ENCODE measurements at regions not wholly inside any gene's neighbourhood (a gene's known extent, or its start where the extent isn't known, plus 50 kb on each side); places are given as distances from the start of the nearest gene placed in this dataset.
"Not testable (repeated sequence)": the region's sequence is repeated elsewhere in the genome, so short reads cannot be mapped to it uniquely, and the experiment has no call there.

DNA sequence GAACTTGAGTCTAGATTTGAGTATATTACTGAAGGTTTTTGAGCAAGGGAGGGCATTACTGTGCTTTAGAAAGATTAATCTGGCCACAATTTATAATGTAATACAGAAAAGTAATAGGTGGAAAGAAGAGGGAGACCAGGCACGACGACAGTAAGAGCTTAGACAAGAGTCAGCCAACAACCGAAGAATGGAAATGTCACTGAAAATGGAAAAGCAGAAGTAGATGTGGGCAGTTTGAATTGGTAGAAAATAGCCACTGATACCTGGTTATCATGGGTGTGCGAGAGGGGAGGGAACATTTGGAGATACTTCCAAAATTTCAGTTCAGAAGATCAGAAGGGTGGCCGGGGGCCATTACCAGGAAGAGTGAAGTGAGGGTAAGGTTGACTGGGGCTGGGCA, 339.1 kb downstream of the UTRN start:
- no peaks in the 10 kb centered on the region for H3K9me3 Mint-ChIP-seq
- peaks cover 33 to 36% (median 34%) of the 10 kb centered on the region in 4 donors for H3K4me1 Mint-ChIP-seq
- H3K4me3 Mint-ChIP-seq, result no peak overlapping the region
- Histone ChIP-seq H3K4me3 (ENCODE audit: low read depth, low read length) (no peak overlapping the region), H3K27me3 (ENCODE audit: control insufficient read depth, insufficient read depth, low read length) (no peaks in the 10 kb centered on the region), H3K36me3 (ENCODE audit: control insufficient read depth, insufficient read depth, low read length) (no peaks in the 10 kb centered on the region), H3K4me1 (ENCODE audit: control insufficient read depth, insufficient read depth, low read length, poor library complexity, severe bottlenecking) (no peaks in the 10 kb centered on the region), H3K9me3 (ENCODE audit: control insufficient read depth in 2 of 2, low read length in 2 of 2) (no peaks in the 10 kb centered on the region), H3K27ac (ENCODE audit: insufficient read depth, low read length, poor library complexity, severe bottlenecking) (no peak overlapping the region)
- H3K27ac Mint-ChIP-seq, result peak overlapping the region in 1 of 3 donors; percentile 82
- DNase-seq, result no peak
- ATAC-seq (ENCODE audit: low read depth in 2 of 2), result no peak
- no peaks in the 10 kb centered on the region for H3K27me3 Mint-ChIP-seq
- peaks cover 14% of the 10 kb centered on the region for H3K36me3 Mint-ChIP-seq

DNA sequence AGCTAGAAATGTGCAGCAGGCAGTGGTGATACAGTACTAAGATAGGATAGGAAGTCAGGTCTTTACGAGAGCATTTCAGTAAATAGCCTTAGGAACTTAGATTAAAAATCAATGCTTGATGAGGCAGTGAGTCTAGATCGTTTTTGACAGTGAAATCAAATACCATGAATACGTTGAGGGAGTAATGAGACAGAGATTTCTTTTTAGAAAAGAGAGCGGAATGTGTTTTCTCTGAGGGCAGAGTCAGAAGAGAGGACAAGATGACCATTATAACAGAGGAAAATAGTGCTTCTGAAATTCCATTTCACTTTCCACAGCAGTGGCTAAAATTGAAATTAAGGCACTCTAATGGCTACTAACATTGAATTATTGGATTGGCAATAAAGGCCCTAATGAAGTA, 339.6 kb downstream of the UTRN start:
- ATAC-seq (ENCODE audit: low read depth in 2 of 2) (no peak), DNase-seq (no peak)
- H3K4me1 Mint-ChIP-seq, result peaks cover 33 to 38% (median 35%) of the 10 kb centered on the region in 4 donors
- no peak overlapping the region for H3K27ac ChIP-seq (ENCODE audit: insufficient read depth, low read length, poor library complexity, severe bottlenecking)
- H3K4me3 ChIP-seq (ENCODE audit: low read depth, low read length), result no peak overlapping the region
- H3K4me3 Mint-ChIP-seq, result no peak overlapping the region
- no peaks in the 10 kb centered on the region for H3K4me1 ChIP-seq (ENCODE audit: control insufficient read depth, insufficient read depth, low read length, poor library complexity, severe bottlenecking)
- no peaks in the 10 kb centered on the region for H3K9me3 Mint-ChIP-seq
- H3K27ac Mint-ChIP-seq, result peak overlapping the region in 1 of 3 donors; percentile 82
- peaks cover 16% of the 10 kb centered on the region for H3K36me3 Mint-ChIP-seq
- H3K27me3 Mint-ChIP-seq, result no peaks in the 10 kb centered on the region
- no peaks in the 10 kb centered on the region for H3K9me3 ChIP-seq (ENCODE audit: control insufficient read depth in 2 of 2, low read length in 2 of 2)
- H3K27me3 ChIP-seq (ENCODE audit: control insufficient read depth, insufficient read depth, low read length), result no peaks in the 10 kb centered on the region
- H3K36me3 ChIP-seq (ENCODE audit: control insufficient read depth, insufficient read depth, low read length), result no peaks in the 10 kb centered on the region

DNA sequence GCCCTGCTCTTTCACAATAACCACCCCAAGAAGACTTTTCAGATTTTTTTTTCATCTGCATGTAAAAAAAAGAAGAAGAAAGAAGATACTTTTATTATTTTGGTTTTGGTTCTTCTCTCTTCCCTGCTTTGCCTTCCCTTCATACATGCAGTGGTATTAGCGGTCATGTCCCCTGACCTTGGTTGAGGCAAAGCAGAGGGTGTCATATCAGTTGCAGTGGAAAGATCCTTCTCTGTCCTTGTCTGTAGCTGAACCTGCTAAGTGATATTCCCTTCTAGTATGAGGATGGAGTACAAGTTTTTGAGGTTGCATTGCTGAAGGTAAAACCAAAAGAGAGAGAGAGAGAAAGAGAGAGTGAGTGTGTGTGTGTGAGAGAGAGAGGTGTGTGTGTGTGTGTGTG, 345.7 kb downstream of the UTRN start:
- no peaks in the 10 kb centered on the region for H3K27me3 Mint-ChIP-seq
- H3K9me3 Mint-ChIP-seq, result no peaks in the 10 kb centered on the region

DNA sequence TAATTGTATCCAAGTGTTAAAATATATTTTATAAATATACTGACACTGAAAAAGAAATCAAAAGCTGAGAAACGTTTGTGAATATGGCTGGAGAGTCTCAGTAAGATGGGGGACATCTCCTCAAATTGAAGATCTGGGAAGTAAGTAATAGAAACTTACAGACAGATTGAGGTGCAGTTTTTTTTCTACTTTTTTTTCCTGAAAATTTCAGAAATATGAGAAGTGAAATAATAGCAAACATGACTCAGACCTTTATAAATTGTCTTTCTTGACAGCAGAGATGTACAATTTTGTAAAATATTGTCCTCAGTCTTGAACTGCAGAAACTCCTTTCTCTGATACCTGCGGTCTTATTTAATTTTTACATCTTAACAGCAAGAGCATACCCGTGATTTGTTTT, 347.1 kb downstream of the UTRN start:
- Mint-ChIP-seq H3K27ac (no peak overlapping the region), H3K4me3 (no peak overlapping the region)
- no peak for ATAC-seq (ENCODE audit: low read depth in 2 of 2)

More for the DNA sequence above, 345.7 kb downstream of the UTRN start:
- Histone ChIP-seq H3K27me3 (ENCODE audit: control insufficient read depth, insufficient read depth, low read length) (no peaks in the 10 kb centered on the region), H3K4me1 (ENCODE audit: control insufficient read depth, insufficient read depth, low read length, poor library complexity, severe bottlenecking) (no peaks in the 10 kb centered on the region), H3K36me3 (ENCODE audit: control insufficient read depth, insufficient read depth, low read length) (no peaks in the 10 kb centered on the region), H3K4me3 (ENCODE audit: low read depth, low read length) (no peak overlapping the region), H3K9me3 (ENCODE audit: control insufficient read depth in 2 of 2, low read length in 2 of 2) (no peaks in the 10 kb centered on the region), H3K27ac (ENCODE audit: insufficient read depth, low read length, poor library complexity, severe bottlenecking) (no peak overlapping the region)
- Mint-ChIP-seq H3K36me3 (peaks cover 17% of the 10 kb centered on the region), H3K4me3 (no peak overlapping the region), H3K4me1 (peaks cover 0 to 29% (median 17%) of the 10 kb centered on the region in 4 donors), H3K27ac (no peak overlapping the region)
- DNase-seq, result no peak
- no peak for ATAC-seq (ENCODE audit: low read depth in 2 of 2)

DNA sequence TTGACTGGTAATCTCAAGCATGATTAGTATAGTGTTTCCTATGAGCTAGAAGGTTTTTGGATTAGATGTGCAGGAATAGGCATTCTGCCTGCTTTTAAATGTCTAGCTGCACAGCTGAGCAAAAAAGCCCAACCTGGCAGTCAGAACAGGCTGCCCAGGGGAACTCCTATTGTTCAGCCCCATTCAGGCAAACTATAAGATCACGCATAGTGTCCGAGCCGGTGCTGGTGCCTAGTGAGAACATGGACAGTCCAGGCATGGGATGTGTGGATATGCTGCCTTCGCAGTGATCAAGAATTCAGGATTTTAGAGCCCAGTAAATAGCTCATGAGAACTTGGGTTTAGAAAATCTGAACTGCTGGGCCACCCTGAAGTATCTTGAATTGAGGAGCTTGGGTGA, 348.8 kb downstream of the UTRN start:
- Histone ChIP-seq H3K36me3 (ENCODE audit: control insufficient read depth, insufficient read depth, low read length) (no peaks in the 10 kb centered on the region), H3K9me3 (ENCODE audit: control insufficient read depth in 2 of 2, low read length in 2 of 2) (no peaks in the 10 kb centered on the region), H3K27me3 (ENCODE audit: control insufficient read depth, insufficient read depth, low read length) (no peaks in the 10 kb centered on the region), H3K4me3 (ENCODE audit: low read depth, low read length) (no peak overlapping the region), H3K27ac (ENCODE audit: insufficient read depth, low read length, poor library complexity, severe bottlenecking) (no peak overlapping the region), H3K4me1 (ENCODE audit: control insufficient read depth, insufficient read depth, low read length, poor library complexity, severe bottlenecking) (no peaks in the 10 kb centered on the region)
- Mint-ChIP-seq H3K4me3 (no peak overlapping the region), H3K27me3 (no peaks in the 10 kb centered on the region), H3K9me3 (no peaks in the 10 kb centered on the region), H3K4me1 (peaks cover 0 to 26% (median 12%) of the 10 kb centered on the region in 4 donors), H3K36me3 (peaks cover 17% of the 10 kb centered on the region), H3K27ac (no peak overlapping the region)
- ATAC-seq (ENCODE audit: low read depth in 2 of 2) (no peak), DNase-seq (no peak)

More for the DNA sequence above, 347.1 kb downstream of the UTRN start:
- Histone ChIP-seq H3K9me3 (ENCODE audit: control insufficient read depth in 2 of 2, low read length in 2 of 2) (no peaks in the 10 kb centered on the region), H3K27me3 (ENCODE audit: control insufficient read depth, insufficient read depth, low read length) (no peaks in the 10 kb centered on the region), H3K4me3 (ENCODE audit: low read depth, low read length) (no peak overlapping the region), H3K27ac (ENCODE audit: insufficient read depth, low read length, poor library complexity, severe bottlenecking) (no peak overlapping the region), H3K36me3 (ENCODE audit: control insufficient read depth, insufficient read depth, low read length) (no peaks in the 10 kb centered on the region), H3K4me1 (ENCODE audit: control insufficient read depth, insufficient read depth, low read length, poor library complexity, severe bottlenecking) (no peaks in the 10 kb centered on the region)
- Mint-ChIP-seq H3K4me1 (peaks cover 0 to 30% (median 17%) of the 10 kb centered on the region in 4 donors), H3K27me3 (no peaks in the 10 kb centered on the region), H3K9me3 (no peaks in the 10 kb centered on the region), H3K36me3 (peaks cover 17% of the 10 kb centered on the region)
- no peak for DNase-seq

DNA sequence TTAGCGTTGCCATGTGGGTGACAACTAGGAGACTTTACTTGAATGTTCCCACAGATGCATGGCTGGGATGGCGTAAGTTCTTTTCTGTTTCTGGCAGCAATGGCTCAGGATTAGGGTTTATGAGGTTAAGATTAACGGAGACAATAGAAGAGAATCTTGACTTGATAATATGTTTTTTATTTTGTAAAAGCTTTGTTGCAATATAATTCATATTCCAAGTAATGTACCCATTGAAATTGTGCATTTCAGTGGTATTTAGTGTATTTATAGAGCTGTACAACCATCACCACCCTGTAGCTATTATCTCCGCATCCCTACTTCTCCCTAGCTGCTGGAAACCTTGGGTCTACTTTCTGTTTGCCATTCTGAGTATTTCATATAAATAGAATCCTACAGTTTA, 349.2 kb downstream of the UTRN start:
- H3K27ac ChIP-seq (ENCODE audit: insufficient read depth, low read length, poor library complexity, severe bottlenecking), result no peak overlapping the region
- no peaks in the 10 kb centered on the region for H3K27me3 ChIP-seq (ENCODE audit: control insufficient read depth, insufficient read depth, low read length)
- Mint-ChIP-seq H3K36me3 (peaks cover 16% of the 10 kb centered on the region), H3K4me3 (no peak overlapping the region), H3K27ac (peak overlapping the region in 1 of 3 donors; percentile 61), H3K4me1 (peaks cover 4 to 27% (median 11%) of the 10 kb centered on the region in 4 donors), H3K9me3 (no peaks in the 10 kb centered on the region), H3K27me3 (no peaks in the 10 kb centered on the region)
- ATAC-seq (ENCODE audit: low read depth in 2 of 2) (no peak), DNase-seq (no peak)
- no peaks in the 10 kb centered on the region for H3K4me1 ChIP-seq (ENCODE audit: control insufficient read depth, insufficient read depth, low read length, poor library complexity, severe bottlenecking)
- H3K9me3 ChIP-seq (ENCODE audit: control insufficient read depth in 2 of 2, low read length in 2 of 2), result no peaks in the 10 kb centered on the region
- H3K36me3 ChIP-seq (ENCODE audit: control insufficient read depth, insufficient read depth, low read length), result no peaks in the 10 kb centered on the region
- H3K4me3 ChIP-seq (ENCODE audit: low read depth, low read length), result no peak overlapping the region

DNA sequence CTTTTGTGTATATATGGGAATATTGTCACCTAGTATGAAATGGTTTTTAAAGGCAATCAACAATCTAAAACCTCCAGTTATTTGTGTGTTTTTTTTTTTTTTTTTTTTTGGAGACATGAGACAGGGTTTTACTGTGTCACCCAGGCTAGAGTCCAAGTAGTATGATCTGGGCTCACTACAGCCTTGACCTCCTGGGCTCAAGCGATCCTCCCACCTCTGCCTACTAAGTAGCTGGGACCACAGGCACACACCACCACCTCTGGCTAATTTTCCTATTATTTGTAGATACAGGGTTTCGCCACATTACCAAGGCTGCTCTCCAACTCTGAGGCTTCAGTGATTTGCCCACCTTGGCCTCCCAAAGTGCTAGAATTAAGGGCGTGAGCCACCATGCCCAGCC, 349.9 kb downstream of the UTRN start:
- Mint-ChIP-seq H3K9me3 (no peaks in the 10 kb centered on the region), H3K27ac (no peak overlapping the region), H3K4me1 (peaks cover 9 to 30% (median 14%) of the 10 kb centered on the region in 4 donors), H3K27me3 (no peaks in the 10 kb centered on the region), H3K36me3 (peaks cover 14% of the 10 kb centered on the region), H3K4me3 (peak overlapping the region in 1 of 4 donors; percentile 86)
- DNase-seq, result no peak
- Histone ChIP-seq H3K4me3 (ENCODE audit: low read depth, low read length) (no peak overlapping the region), H3K27ac (ENCODE audit: insufficient read depth, low read length, poor library complexity, severe bottlenecking) (no peak overlapping the region), H3K27me3 (ENCODE audit: control insufficient read depth, insufficient read depth, low read length) (no peaks in the 10 kb centered on the region), H3K9me3 (ENCODE audit: control insufficient read depth in 2 of 2, low read length in 2 of 2) (no peaks in the 10 kb centered on the region), H3K4me1 (ENCODE audit: control insufficient read depth, insufficient read depth, low read length, poor library complexity, severe bottlenecking) (no peaks in the 10 kb centered on the region), H3K36me3 (ENCODE audit: control insufficient read depth, insufficient read depth, low read length) (no peaks in the 10 kb centered on the region)
- ATAC-seq (ENCODE audit: low read depth in 2 of 2), result no peak

DNA sequence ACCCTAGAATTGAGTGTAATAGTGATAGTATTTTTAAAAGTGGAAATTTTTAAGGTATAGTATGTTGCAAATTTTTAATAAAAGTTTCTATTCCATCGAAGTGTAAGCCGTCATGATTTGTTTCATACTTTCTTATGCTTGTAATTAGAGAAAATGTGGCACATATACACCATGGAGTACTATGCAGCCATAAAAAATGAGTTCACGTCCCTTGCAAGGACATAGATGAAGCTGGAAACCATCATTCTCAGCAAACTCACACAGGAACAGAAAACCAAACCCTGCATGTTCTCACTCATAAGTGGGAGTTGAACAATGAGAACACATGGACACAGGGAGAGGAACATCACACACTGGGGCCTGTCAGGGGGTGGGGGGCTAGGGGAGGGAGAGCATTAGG, 350.9 kb downstream of the UTRN start:
- not testable (repeated sequence) for H3K4me3 ChIP-seq (ENCODE audit: low read depth, low read length); H3K9me3 Mint-ChIP-seq; DNase-seq; H3K4me3 Mint-ChIP-seq; H3K4me1 ChIP-seq (ENCODE audit: control insufficient read depth, insufficient read depth, low read length, poor library complexity, severe bottlenecking); H3K27me3 ChIP-seq (ENCODE audit: control insufficient read depth, insufficient read depth, low read length); H3K27ac ChIP-seq (ENCODE audit: insufficient read depth, low read length, poor library complexity, severe bottlenecking); H3K27me3 Mint-ChIP-seq; H3K9me3 ChIP-seq (ENCODE audit: control insufficient read depth in 2 of 2, low read length in 2 of 2); ATAC-seq (ENCODE audit: low read depth in 2 of 2); H3K27ac Mint-ChIP-seq; H3K36me3 ChIP-seq (ENCODE audit: control insufficient read depth, insufficient read depth, low read length)
- Mint-ChIP-seq H3K4me1 (peaks cover 12 to 32% (median 13%) of the 10 kb centered on the region in 4 donors), H3K36me3 (peaks cover 13% of the 10 kb centered on the region)
